CD14-positive monocyte (primary cell): ENCODE measurements at regions not wholly inside any gene's neighbourhood (a gene's known extent, or its start where the extent isn't known, plus 50 kb on each side); places are given as distances from the start of the nearest gene placed in this dataset.

Source experiments
- DNase-seq, 3 donors: peaks; one replicate each; pipeline ENCODE4 v3.0.0-alpha.2; 2011 to 2022
- H2AFZ ChIP-seq: 2 replicates; pipeline ENCODE4 v1.6.0; 2012; ENCODE audit warnings: mild to moderate bottlenecking, low read depth, low read length, inconsistent platforms; ENCODE audit not compliant: insufficient read depth, poor library complexity, severe bottlenecking
- H3K27ac ChIP-seq, 2 donors: 1 replicate in 1 of 2; 2 replicates in 1 of 2; pipeline ENCODE4 v1.5.1; 2012 to 2013; ENCODE audit warnings: low read length in 2 of 2, control low read depth in 1 of 2, inconsistent platforms in 1 of 2, low read depth in 1 of 2, mild to moderate bottlenecking in 1 of 2
- H3K27me3 ChIP-seq, 2 donors: one replicate each; pipeline versions ENCODE4 v1.6.0 to v1.6.1; 2011 to 2013; ENCODE audit warnings: low read length in 2 of 2; ENCODE audit not compliant: control insufficient read depth in 2 of 2, insufficient read depth in 2 of 2
- H3K36me3 ChIP-seq, 2 donors: replicated peaks in 1 of 2; 1 replicate in 1 of 2; 2 replicates in 1 of 2; pipeline versions ENCODE4 v1.5.1 to v1.6.1; 2012 to 2013; ENCODE audit warnings: low read length in 2 of 2, control low read depth in 1 of 2, inconsistent platforms in 1 of 2, mild to moderate bottlenecking in 1 of 2; ENCODE audit not compliant: insufficient read depth in 2 of 2, control insufficient read depth in 1 of 2
- H3K4me1 ChIP-seq, 2 donors: 1 replicate in 1 of 2; 2 replicates in 1 of 2; pipeline versions ENCODE4 v1.5.1 to v1.6.1; 2012 to 2013; ENCODE audit warnings: low read length in 2 of 2, control low read depth in 1 of 2, inconsistent platforms in 1 of 2, mild to moderate bottlenecking in 1 of 2, moderate library complexity in 1 of 2; ENCODE audit not compliant: insufficient read depth in 2 of 2, control insufficient read depth in 1 of 2
- H3K4me2 ChIP-seq: replicated peaks from 2 replicates; pipeline ENCODE3; 2012; ENCODE audit warnings: low read length, moderate library complexity, mild to moderate bottlenecking; ENCODE audit not compliant: poor library complexity, severe bottlenecking; ENCODE audit errors: extremely low read depth
- H3K4me3 ChIP-seq, 3 experiments: fragments of 200-600 bp in 1 of 3; sonication (generic) in 1 of 3; replicated peaks in 1 of 3; 1 replicate in 2 of 3; 2 replicates in 1 of 3; pipeline ENCODE4 v1.5.1; 2011 to 2013; ENCODE audit warnings: low read length in 3 of 3, mild to moderate bottlenecking in 3 of 3, control low read depth in 2 of 3, low read depth in 2 of 3, inconsistent platforms in 1 of 3, moderate library complexity in 1 of 3
- H3K79me2 ChIP-seq: 2 replicates; pipeline ENCODE4 v1.6.0; 2012; ENCODE audit warnings: mild to moderate bottlenecking, control low read depth, inconsistent platforms, low read length, moderate library complexity; ENCODE audit not compliant: insufficient read depth
- H3K9ac ChIP-seq: 2 replicates; pipeline ENCODE4 v1.6.0; 2017; ENCODE audit warnings: low read length, mild to moderate bottlenecking; ENCODE audit not compliant: insufficient read depth, poor library complexity, severe bottlenecking
- H3K9me3 ChIP-seq, 2 donors: replicated peaks in 1 of 2; 1 replicate in 1 of 2; 2 replicates in 1 of 2; pipeline versions ENCODE4 v1.5.1 to v1.6.1; 2012 to 2013; ENCODE audit warnings: low read length in 2 of 2, control low read depth in 1 of 2; ENCODE audit not compliant: control insufficient read depth in 1 of 2, insufficient read depth in 1 of 2
- H4K20me1 ChIP-seq: 2 replicates; pipeline ENCODE4 v1.6.0; 2012; ENCODE audit warnings: mild to moderate bottlenecking, low read length, control low read depth, moderate library complexity; ENCODE audit not compliant: insufficient read depth
- H3K27ac Mint-ChIP-seq, 7 donors: one replicate each; pipeline ENCODE4 v1.8.0; 2020; ENCODE audit warnings: mild to moderate bottlenecking in 7 of 7, mixed read lengths in 7 of 7, moderate library complexity in 6 of 7, inconsistent platforms in 2 of 7
- H3K27me3 Mint-ChIP-seq, 3 donors: one replicate each; pipeline ENCODE4 v1.8.0; 2021 to 2022; ENCODE audit warnings: low read depth in 3 of 3, mild to moderate bottlenecking in 3 of 3, mixed read lengths in 3 of 3, moderate library complexity in 3 of 3, inconsistent platforms in 1 of 3
- H3K36me3 Mint-ChIP-seq, 2 donors: one replicate each; pipeline ENCODE4 v1.8.0; 2020; ENCODE audit warnings: mixed read lengths in 2 of 2, inconsistent platforms in 1 of 2, mild to moderate bottlenecking in 1 of 2
- H3K4me1 Mint-ChIP-seq: one replicate; pipeline ENCODE4 v1.8.0; 2020; ENCODE audit warnings: mild to moderate bottlenecking, mixed read lengths
- H3K4me3 Mint-ChIP-seq, 2 donors: one replicate each; pipeline ENCODE4 v1.8.0; 2020; ENCODE audit warnings: mild to moderate bottlenecking in 2 of 2, mixed read lengths in 2 of 2, moderate library complexity in 1 of 2
- H3K9me3 Mint-ChIP-seq, 7 donors: one replicate each; pipeline ENCODE4 v1.8.0; 2020 to 2022; ENCODE audit warnings: mixed read lengths in 7 of 7, mild to moderate bottlenecking in 6 of 7, moderate library complexity in 6 of 7, inconsistent platforms in 2 of 7
- WGBS: methylation state at CpG from one replicate; pipeline ENCODE4 v1.1.5; 2013; ENCODE audit warnings: missing lambda C conversion rate; ENCODE audit not compliant: insufficient coverage; 5-methylcytosine and 5-hydroxymethylcytosine counted together
- intact Hi-C, 2 donors: fragments of 100-400 bp; cut with micrococcal nuclease; formaldehyde crosslinking; loops; one replicate each; pipeline versions ENCODE4 v1.15.0 to v1.15.1; 2023
- TF ChIP-seq, protein P1 (sequence below): fragments of 200-600 bp; IDR thresholded peaks from one replicate; pipeline ENCODE4 v1.8.0; 2022; ENCODE audit warnings: antibody characterized with exemption, mild to moderate bottlenecking

DNA sequence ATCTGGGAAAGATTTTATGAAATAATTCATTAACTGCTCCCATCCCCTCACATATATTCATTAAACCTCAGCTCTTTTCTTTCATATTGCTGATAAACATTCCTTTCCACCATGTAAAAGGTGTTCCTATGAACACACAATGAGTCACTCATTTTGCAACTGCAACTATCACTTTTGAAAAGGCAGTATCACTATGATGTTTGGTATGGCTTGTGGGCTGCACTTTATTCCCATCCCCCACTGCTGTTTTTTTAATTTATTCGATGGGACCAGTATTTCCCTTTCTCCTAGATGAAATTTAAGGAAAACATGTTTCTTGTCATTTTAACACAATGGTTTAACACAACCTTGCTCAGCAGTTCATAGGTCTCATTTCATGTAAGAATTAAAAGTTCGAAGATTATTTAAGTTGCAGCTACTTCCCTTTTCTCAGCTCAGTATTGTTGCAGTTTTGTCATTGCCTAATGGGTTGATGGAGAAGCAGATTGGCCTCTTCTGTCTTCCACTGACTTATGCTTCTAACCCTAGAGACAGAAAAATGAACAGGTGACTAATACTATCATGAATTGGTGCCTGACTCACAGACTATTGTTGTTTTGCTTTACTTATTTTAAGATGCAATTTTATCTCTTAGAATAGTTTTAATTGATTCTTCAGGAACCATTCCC, 280.3 kb downstream of the ZPLD1 start:
- Histone ChIP-seq H3K4me2 (no peak overlapping the region), H3K27me3 (no peaks in the 10 kb centered on the region), H2AFZ (no peak overlapping the region), H3K9me3 (no peaks in the 10 kb centered on the region), H3K4me1 (no peaks in the 10 kb centered on the region), H3K9ac (no peak overlapping the region), H3K36me3 (no peaks in the 10 kb centered on the region), H3K4me3 (no peak overlapping the region), H3K27ac (no peak overlapping the region), H4K20me1 (no peaks in the 10 kb centered on the region), H3K79me2 (no peaks in the 10 kb centered on the region)
- Mint-ChIP-seq H3K36me3 (no peaks in the 10 kb centered on the region), H3K27ac (no peak overlapping the region), H3K4me1 (no peaks in the 10 kb centered on the region), H3K4me3 (no peak overlapping the region), H3K27me3 (no peaks in the 10 kb centered on the region), H3K9me3 (peaks cover 0 to 4% (median 0%) of the 10 kb centered on the region in 7 donors)
- intact Hi-C loops, result no loop called here
- DNase-seq, result no peak
- TF ChIP-seq, protein P1, sequence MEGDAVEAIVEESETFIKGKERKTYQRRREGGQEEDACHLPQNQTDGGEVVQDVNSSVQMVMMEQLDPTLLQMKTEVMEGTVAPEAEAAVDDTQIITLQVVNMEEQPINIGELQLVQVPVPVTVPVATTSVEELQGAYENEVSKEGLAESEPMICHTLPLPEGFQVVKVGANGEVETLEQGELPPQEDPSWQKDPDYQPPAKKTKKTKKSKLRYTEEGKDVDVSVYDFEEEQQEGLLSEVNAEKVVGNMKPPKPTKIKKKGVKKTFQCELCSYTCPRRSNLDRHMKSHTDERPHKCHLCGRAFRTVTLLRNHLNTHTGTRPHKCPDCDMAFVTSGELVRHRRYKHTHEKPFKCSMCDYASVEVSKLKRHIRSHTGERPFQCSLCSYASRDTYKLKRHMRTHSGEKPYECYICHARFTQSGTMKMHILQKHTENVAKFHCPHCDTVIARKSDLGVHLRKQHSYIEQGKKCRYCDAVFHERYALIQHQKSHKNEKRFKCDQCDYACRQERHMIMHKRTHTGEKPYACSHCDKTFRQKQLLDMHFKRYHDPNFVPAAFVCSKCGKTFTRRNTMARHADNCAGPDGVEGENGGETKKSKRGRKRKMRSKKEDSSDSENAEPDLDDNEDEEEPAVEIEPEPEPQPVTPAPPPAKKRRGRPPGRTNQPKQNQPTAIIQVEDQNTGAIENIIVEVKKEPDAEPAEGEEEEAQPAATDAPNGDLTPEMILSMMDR, result no peak
- WGBS, result no CpG with 5 or more reads among the region's 2 CpGs

DNA sequence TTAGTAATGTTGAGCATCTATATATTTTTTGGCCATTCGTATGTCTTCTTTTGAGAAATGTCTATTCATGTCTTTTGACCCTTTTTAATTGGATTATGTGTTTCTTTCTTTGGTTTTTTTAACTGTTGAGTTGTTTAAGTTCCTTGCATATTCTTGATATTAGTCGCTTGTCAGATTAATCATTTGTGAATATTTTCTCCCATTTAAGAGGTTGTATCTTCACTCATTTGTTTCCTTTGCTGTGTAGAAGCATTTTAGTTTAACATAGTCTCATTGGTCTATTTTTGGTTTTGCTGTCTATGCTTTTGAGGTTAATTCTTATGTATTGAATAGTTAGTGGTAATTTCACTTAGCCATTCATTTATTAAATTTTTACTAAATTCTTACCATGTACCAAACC, 283.8 kb downstream of the ZPLD1 start:
- H3K4me2 ChIP-seq, result no peak overlapping the region
- H3K4me1 ChIP-seq, result no peaks in the 10 kb centered on the region
- H3K36me3 ChIP-seq, result no peaks in the 10 kb centered on the region
- TF ChIP-seq, protein P1, result no peak
- H3K27me3 ChIP-seq, result no peaks in the 10 kb centered on the region
- H3K79me2 ChIP-seq, result no peaks in the 10 kb centered on the region
- no peak overlapping the region for H2AFZ ChIP-seq
- WGBS, result no CpG with 5 or more reads among the region's 2 CpGs
- Mint-ChIP-seq H3K27me3 (no peaks in the 10 kb centered on the region), H3K36me3 (no peaks in the 10 kb centered on the region), H3K9me3 (peaks cover 0 to 4% (median 0%) of the 10 kb centered on the region in 7 donors), H3K4me3 (no peak overlapping the region), H3K4me1 (no peaks in the 10 kb centered on the region), H3K27ac (no peak overlapping the region)
- H3K4me3 ChIP-seq, result no peak overlapping the region
- intact Hi-C loops, result no loop called here
- H3K9me3 ChIP-seq, result no peaks in the 10 kb centered on the region
- no peaks in the 10 kb centered on the region for H4K20me1 ChIP-seq
- no peak overlapping the region for H3K27ac ChIP-seq
- no peak overlapping the region for H3K9ac ChIP-seq
- DNase-seq, result no peak
